Astrocyte of the spinal cord (primary cell): ENCODE measurements at regions not wholly inside any gene's neighbourhood (a gene's known extent, or its start where the extent isn't known, plus 50 kb on each side); places are given as distances from the start of the nearest gene placed in this dataset.

Experiments used
- DNase-seq: peaks from one replicate; pipeline ENCODE4 v3.0.0; 2011; ENCODE audit warnings: low read depth, low spot score
- H3K4me3 ChIP-seq: 2 replicates; pipeline ENCODE4 v1.5.1; 2011; ENCODE audit warnings: low read depth, mild to moderate bottlenecking, low read length, moderate library complexity
- CTCF ChIP-seq: IDR thresholded peaks from 2 replicates; pipeline ENCODE4 v1.5.1; 2012; ENCODE audit warnings: low read depth, mild to moderate bottlenecking, low read length, inconsistent platforms
- in situ Hi-C: cut with HindIII; loops from 2 replicates; pipeline ENCODE4 v1.10.0; 2017; ENCODE audit warnings: low sequenced_read_pairs

- TF ChIP-seq CTCF = no peak
- DNase-seq = no peak
- in situ Hi-C loops = no loop called here
- no peak overlapping the region for H3K4me3 ChIP-seq
These were observed 138.0 kb downstream of the TES start for GRCh38 chr7:116348346-116348745.

GRCh38 chr7:116351966-116352365 lies 141.6 kb downstream of the TES start:
- in situ Hi-C loops = no loop called here
- TF ChIP-seq CTCF = no peak
- no peak for DNase-seq
- H3K4me3 ChIP-seq = no peak overlapping the region

- DNase-seq = no peak
These were observed 143.3 kb downstream of the TES start for GRCh38 chr7:116353647-116354046.

GRCh38 chr7:116354171-116354545 lies 143.8 kb downstream of the TES start:
- in situ Hi-C loops = no loop called here
- peak; percentile 82 for DNase-seq
- no peak overlapping the region for H3K4me3 ChIP-seq
- no peak for TF ChIP-seq CTCF

More at GRCh38 chr7:116353647-116354046, 143.3 kb downstream of the TES start:
- H3K4me3 ChIP-seq = no peak overlapping the region
- no peak for TF ChIP-seq CTCF
- in situ Hi-C loops = no loop called here

- peak overlapping the region; percentile 1 for H3K4me3 ChIP-seq
- no peak for TF ChIP-seq CTCF
- in situ Hi-C loops = no loop called here
- DNase-seq = peak; percentile 98
These were observed 144.4 kb downstream of the TES start for GRCh38 chr7:116354546-116355423.

GRCh38 chr7:116355424-116355765 lies 144.1 kb upstream of the CAV2 start:
- TF ChIP-seq CTCF = no peak
- no peak for DNase-seq
- in situ Hi-C loops = no loop called here
- no peak overlapping the region for H3K4me3 ChIP-seq
